ENCODE measurements at regions not wholly inside any gene's neighbourhood (a gene's known extent, or its start where the extent isn't known, plus 50 kb on each side); places are given as distances from the start of the nearest gene placed in this dataset.
A peak's percentile ranks its signal among the peaks of the same experiment; 100 is the strongest.

- no peak for DNase-seq
These were observed 365.0 kb downstream of the MIAT start for GRCh38 chr22:27022274-27022895.

DNA sequence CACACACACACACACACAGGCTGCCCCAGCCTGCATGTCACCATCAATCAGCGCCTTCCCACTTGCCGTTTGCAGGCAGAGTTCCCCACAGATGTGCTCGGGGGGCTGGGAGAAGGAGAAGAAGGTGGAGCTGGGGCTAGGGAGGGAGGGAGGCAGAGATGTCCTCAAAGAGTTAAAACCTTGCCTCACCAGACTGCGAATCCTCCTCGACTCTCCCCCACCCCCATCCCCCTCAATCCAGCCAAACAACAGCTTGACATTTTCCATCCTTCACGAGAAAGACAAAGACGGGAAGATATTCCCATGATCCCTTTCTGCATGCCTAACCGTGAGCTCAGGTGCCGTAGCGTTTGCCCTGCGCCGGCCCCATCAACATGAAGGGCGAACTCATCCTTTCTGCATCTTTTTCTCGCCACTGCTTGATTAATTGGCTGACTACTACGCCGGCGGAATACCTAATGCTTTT, 365.5 kb downstream of the MIAT start:
- no peak for DNase-seq

- DNase-seq, result no peak
These were observed 366.2 kb downstream of the MIAT start for GRCh38 chr22:27023591-27023990.

GRCh38 chr22:27024982-27025381, 367.6 kb downstream of the MIAT start:
- DNase-seq, result no peak

- no peak for DNase-seq
These were observed 370.7 kb downstream of the MIAT start for GRCh38 chr22:27028093-27028492.

GRCh38 chr22:27029584-27030130, 372.3 kb downstream of the MIAT start:
- no peak for DNase-seq

DNA sequence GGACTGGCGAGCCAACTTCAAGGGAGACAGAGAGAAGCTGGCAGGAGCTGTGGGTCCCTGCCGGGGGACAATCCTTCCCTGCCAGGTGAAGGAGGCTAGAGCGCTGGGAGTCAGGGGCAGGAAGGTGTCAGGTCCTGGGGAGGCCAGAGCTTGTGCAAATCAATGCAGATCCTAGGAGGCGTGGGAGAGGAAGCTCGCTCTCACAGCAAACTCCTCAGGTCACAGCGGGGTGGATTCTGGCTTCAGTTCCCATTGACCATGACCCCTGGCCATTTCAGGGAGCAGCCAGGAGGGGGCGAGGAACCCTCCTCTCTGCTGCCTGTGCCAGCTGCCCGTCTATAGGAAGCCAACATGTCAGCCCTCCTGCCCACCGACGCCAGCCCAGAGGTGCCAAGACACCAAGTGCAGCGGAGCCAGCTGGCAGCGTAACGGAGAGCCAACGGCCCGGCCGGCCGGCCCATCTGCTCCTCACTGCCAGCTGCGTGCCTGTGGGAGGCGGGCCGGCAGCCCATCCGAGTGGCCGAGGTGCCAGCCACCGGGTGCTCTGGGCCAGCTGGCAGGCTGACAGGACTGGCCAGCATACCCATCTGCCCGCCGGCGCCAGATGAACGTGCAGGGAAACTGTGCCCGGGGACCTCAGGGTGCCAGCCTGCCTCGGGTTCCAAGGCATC, 374.8 kb downstream of the MIAT start:
- no peak for DNase-seq

- DNase-seq, result no peak
These were observed 384.4 kb downstream of the MIAT start for GRCh38 chr22:27041745-27042310.

DNA sequence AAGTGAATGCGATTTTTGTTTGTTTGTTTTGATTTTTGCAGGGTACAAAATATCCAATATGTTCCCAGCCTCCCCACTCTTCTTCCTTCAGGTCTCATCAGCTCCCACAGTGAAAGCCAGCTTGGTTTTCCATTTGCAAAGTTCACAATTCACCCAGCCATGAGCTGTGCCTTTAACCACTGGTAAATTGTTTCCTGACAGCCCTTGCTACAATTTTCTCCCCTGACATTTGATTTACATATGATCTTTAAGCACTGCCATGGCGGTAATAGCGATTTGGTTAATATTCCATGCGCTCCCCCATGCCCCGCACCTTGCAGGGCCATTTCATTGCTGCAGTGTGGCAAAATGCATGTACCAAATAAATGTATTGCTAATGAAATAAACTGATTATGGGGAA, 385.9 kb downstream of the MIAT start:
- DNase-seq, result no peak

- peak; percentile 73 for DNase-seq
These were observed 387.9 kb downstream of the MIAT start for GRCh38 chr22:27045103-27045947.

DNA sequence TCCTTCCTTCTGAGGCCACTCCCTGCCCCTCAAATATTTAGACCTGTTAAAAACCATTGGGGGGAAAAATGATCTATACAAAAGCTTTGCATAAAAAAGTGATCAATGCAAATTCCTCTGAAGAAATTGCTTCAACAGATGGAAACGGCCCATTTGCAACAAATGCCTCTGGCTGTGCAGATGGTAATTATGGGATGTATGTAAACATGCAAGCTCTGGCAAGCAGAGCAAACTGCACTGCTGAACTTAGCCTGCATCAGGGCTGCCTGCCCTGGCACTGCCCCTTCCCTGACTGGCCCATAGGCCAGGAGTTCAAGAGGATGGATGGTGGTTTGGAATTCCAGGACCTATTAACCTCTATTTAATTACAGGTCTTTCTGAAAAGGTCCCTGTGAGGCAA, 388.7 kb downstream of the MIAT start:
- DNase-seq, result peak; percentile 49

DNA sequence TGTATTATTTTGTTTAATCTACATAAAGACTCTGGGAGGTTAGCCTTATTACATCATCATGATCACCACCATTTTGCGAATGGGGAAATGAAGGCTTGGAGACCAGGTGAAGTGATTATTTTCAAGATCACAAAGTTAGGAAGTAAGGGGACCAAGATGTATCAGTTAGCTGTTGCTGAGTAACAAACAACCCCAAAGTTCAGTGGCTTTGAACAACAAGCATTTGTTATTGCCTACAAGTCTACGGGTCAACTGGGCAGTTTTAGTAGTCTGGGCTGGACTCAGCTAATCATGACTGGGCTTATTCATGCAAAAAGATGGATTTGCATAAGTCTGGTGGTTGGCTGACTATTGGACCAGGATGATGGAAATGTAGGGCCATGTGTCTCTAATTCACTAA, 389.2 kb downstream of the MIAT start:
- DNase-seq, result no peak

- DNase-seq, result no peak
These were observed 393.4 kb downstream of the MIAT start for GRCh38 chr22:27050771-27051170.

DNA sequence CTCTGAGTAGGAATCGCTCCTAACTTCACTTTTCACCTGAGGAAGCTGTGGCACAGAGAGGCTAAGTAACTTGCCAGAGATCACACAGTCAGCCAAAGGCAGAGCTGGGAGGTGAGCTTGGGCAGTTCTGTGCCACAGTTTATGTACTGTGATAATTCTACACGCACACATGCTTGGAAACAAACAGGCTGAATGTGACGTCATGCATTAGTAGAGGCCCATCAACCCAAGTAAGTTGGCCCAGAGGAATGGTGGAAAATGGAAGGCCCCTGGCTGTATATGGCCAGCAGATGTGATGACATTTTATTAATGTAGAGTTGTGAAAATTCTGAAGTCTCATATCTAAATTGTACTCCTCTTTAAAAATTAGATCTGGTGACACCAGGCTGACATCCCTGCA, 394.0 kb downstream of the MIAT start:
- DNase-seq, result no peak

DNA sequence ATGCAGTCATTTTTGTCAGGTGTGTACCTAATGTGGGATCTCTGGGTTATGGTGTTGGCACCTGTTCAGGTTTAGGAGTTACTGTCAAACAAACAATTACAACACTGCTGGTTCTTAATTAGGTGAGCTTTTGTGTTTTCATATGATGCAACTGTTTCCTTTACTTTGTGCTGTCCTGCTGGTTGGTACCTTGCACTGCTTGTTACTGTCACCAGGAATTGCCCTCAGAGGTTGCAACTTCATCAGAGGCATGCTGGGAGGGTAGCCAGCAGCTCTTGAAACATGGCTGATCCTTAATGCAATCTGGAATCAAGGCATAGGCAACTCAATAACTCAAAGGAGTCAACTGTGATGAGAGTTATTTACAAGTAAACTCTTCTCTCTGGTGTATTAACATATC, 400.3 kb downstream of the MIAT start:
- DNase-seq, result peak; percentile 30

GRCh38 chr22:27060190-27060589, 402.8 kb downstream of the MIAT start:
- DNase-seq, result no peak

- no peak for DNase-seq
These were observed 405.5 kb downstream of the MIAT start for GRCh38 chr22:27062910-27063309.

GRCh38 chr22:27063406-27063805, 406.0 kb downstream of the MIAT start:
- DNase-seq, result no peak

DNA sequence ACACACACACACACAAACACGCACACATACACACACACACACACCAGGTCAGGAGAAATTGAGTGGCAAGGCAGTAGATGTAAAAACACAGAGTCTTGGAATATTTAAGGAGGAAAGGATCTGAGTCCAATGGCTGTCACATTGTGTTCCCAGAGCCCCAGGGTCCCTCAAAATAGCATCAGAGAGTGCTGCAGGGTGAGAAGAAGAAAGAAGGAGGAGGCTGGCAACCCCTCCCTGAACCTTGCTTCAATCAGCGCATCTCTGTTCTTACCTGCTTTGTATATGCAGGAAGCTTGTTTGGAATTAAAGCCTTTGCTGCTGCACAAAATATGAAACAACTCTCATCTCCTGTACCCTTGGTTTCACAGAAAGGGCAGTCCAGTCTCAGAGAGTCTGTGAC, 406.5 kb downstream of the MIAT start:
- no peak for DNase-seq

DNA sequence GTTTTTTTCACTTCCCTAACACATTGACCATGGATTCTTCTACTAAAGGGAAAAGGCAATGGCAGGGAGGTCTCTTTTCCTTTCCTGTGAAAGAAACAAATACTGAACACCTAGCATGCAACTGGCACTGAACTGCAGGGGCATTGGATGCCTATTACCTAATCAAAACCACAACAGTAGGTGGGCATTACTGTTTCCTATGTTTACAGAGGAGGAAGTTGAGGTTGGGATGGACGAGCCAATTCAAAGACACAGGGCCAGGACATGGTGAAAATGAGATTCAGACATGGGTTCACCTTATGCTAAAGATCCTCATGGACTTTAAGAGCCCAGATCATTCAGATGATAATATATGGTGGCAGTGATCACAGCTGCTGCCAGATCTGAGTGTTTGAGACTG, 407.0 kb downstream of the MIAT start:
- DNase-seq, result no peak

DNA sequence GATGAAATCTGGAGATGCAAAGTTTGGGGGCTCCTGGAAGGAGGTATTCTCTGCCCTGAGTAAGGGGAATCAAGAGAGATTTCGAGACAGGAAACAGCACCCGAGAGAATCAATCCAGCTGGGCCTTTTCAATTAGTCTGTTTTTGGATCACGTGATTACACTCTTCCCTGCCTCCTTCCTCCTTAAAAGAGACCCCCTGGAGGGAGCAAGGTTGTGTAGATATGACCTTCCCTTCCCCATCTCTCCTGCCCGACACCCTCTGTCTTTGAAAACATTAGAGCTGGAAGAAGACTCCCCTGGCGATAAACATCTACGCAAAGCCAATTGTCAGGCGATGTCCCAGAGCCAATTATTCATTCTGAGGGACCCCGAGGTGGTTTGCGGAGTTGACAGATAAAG, 407.9 kb downstream of the MIAT start:
- DNase-seq, result peak; percentile 30

- no peak for DNase-seq
These were observed 409.5 kb downstream of the MIAT start for GRCh38 chr22:27066856-27067255.

GRCh38 chr22:27068121-27068520, 410.7 kb downstream of the MIAT start:
- no peak for DNase-seq

Measured in NCI-H748 treated with DMSO at 0.1 percent for 48 hours (cell line).